CD1c-positive myeloid dendritic cell (primary cell): ENCODE measurements at regions not wholly inside any gene's neighbourhood (a gene's known extent, or its start where the extent isn't known, plus 50 kb on each side); places are given as distances from the start of the nearest gene placed in this dataset.
A peak's percentile ranks its signal among the peaks of the same experiment; 100 is the strongest.

Experiments
- DNase-seq: peaks from one replicate; pipeline ENCODE4 v3.0.0-alpha.2; 2016; ENCODE audit errors: extremely low spot score

DNA sequence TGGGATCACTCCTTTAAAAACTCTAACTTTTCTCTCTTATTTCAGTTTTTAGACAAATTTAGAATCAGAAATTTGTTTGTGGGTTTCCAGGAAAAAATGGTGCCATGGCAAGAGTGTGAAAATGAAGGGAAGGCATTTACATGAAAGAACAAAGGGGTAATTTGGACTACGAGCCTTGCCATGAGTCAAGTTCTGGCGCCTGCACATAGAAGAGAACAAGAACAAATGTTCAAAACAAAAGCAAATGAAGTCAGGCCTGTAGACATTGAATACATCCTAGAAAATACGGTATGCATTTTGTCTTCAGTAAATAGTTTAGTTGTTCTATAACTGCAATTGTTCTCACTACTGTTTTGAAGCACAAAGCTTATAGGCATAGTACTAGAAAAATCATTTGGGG lies 1390.5 kb downstream of the EFNB2 start:
- DNase-seq = no peak

DNA sequence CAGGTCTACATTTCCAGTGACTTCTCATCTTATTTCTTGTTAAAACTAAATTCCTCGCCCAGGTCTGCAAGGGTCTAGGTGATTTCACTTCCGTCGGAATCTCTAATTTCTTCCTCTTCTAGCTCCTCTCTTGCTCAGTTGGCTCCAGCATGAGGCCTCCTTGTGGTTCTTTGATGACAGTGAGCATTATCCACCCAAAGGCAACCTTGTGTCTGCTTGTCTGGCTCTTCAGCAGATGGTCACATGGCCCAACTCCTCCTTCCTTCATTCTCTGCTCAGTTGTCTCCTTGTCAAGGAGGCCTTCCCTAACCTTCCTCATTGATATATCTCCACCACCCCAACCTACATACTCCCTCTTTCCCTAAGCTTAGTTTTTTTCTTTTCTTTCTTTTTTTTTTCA lies 1391.4 kb downstream of the EFNB2 start:
- peak; percentile 20 for DNase-seq

DNA sequence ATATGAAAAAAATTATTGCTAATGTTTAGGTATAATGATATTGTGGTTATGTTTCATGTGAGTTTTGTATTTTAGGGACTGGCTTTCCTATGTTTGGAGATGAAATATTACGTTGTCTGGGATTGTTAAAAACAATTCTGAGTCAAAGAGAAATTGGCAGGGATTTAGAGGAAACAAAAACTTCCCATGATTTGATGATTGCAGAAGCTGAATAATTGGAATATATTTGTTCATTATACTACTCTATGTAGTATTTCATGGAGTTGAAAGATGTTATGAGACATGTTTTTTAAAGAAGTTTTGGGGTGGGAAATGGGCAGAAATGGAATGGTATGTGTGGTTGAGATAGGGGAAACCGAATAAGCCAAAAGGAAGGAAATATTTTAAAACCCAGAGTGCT lies 1392.9 kb downstream of the EFNB2 start:
- DNase-seq = no peak

DNA sequence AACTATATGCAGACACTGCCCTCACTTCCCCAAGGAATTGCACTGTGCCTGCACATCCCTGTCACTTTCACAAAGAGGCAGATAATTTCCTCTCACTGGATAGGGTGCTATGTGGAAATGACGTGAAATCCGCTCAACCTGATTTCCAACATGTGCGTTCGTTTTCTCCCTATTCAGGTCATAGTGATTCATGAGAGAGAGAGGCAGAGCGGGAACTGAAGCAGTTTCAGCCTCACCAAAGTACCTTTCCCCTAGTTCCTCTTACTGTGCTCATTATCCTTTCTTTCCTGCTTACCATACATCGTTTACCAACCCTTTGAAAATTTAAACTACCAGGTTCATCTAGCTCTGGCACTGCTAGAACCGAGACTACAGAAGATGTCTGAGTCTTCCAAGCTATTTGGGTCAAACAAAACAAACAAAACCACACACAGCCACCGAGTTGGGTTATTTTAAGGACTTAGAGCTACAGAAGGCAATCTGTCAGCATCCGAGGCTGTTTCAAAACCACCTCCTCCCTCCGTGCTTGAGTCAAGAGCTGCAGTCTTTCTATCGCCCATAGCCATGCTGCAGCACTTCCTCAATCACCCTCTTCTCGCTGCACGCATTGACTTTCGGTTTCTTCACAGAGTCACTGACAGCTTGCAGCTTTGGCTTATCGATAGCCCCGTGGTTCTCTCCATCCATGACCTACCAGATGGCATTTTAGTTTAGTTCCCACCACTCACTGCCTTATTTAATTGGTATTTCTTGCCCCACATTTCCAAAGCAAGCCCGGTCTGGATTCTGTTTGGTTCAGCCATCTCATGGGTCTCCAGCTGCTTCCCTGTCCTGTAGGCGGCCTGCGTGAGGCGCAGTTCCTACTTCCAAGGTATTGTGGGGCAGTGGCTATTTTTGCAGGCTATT lies 1395.8 kb downstream of the EFNB2 start:
- peak; percentile 83 for DNase-seq

DNA sequence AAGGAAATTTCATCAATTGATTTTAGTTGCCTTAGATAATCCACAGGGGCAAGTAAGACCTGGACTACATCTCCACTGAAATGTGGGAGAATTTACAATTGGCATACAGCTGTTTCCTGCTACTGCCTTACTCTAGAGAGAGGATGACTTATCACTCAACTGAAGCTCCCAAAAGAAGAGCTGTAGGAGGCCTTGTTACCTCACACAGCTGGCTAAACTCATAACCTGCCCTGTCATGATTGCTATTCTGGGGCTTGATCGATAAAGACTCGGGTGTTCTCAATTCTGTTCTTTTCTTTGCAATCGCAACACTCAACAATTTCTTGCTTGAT lies 1396.4 kb downstream of the EFNB2 start:
- DNase-seq = peak; percentile 7

DNA sequence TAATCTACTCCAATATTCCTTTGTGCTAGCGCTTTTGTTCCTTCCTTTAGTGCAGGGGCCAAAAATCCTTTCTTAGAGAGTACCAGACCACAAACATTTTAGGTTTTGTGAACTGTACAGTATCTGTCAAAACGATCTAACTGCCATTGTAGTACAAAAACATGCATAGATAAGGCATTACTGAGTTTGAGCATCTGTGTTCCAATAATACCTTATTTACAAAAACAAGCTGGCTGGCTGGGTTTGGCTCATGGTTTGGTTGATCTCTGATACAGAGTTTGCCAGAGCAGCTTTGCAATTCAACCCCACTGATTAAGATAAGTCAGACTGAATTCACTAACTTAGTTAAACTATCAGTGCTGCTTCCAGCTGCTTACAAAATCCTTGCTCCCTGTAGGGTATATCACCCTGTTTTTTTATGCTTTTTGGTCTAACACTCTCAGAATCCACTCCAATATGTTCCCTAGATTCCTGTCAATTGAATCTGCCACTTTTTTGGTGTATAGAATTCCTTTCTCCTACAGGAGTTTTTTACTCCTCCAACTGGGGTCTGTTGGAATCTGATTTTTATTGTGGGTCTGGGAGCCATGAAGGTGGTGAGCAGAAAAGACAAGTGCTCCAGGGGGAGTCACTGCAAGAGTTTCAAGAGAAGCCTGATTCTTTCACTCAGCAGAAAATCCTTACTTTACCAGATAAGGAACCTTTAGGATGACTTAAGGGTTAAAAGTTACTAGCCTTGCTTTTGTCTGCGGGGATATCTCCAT lies 1399.4 kb downstream of the EFNB2 start:
- DNase-seq = no peak

DNA sequence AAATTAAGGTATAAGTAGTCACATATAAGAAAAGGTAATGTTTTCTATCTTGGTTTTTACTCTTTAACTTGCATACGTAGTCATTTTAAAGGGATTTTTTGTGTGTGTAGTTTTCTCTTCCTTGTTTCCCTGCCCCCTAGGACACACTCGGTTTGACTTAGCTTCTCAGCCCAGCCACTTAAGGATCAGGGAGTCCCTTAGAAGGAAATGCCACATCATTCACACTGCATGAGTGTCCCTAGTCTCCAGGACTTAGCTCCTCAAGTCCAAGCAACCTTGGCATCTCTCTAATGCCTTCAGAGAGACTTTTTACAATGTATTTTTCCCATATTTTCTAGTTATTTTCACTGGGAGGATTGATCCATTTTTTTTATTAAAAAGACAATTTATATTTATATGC lies 1407.7 kb downstream of the EFNB2 start:
- DNase-seq = no peak

DNA sequence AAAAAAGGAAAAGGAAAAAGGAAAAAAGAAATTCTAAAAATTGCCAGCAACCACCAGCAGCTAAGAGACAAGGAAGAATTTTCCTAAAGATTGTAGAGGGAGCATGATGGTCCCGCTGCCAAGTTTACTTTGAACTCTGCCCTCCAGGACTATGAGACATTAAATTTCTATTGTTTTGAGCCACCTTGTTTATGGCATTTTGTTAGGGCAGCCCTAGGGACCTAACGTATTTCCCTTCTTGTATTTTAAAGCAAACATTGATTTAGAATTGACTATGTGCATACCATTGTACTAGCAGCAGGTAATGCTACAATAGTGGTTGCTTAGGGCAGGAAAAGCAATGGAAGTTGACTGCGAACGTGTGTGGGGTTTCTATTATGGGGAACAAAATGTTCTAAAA lies 1414.2 kb downstream of the EFNB2 start:
- DNase-seq = no peak

DNA sequence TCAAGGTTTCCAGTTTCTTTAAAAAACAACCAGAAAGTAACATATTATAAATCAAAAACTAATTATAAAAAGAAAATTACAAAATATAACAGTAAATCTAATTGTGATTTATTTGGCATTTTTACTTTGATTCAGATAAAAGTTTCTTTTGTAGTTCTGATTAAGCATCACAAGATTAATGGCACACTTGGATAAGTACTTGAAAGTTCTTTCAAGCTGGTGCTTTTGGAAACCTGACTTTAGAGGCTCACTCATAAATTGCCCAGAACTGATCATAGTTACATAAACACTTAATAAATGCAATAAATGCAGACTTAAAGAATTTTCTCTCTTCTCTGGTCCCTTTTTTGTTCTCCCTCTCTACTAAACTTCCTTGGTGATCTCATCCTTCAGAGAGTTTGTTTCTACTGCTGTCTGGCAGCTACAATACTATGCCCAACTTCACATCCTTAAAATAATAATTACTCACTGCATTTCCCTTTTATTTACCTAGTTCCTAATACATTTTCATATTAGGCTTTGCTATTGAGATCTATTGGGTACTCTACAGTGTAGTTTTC lies 1417.0 kb downstream of the EFNB2 start:
- no peak for DNase-seq

DNA sequence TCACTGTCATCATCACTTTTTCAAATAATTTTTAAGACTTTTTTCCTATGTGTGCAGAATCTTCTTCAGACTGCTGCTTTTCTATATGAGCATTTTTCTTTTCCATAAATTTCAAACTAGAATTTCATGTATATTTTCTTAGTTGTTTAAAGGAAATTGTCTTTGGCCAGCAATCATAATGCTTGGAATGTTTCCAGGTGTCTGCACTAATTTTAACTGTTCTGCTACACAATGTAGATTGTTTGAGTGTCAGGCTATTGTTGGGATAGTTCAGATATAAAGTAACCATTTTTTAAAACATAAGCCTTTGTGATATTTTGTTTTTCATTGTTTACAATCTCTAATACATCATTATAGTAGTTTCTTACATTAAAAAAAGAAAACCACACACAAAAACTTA lies 1418.5 kb downstream of the EFNB2 start:
- no peak for DNase-seq

DNA sequence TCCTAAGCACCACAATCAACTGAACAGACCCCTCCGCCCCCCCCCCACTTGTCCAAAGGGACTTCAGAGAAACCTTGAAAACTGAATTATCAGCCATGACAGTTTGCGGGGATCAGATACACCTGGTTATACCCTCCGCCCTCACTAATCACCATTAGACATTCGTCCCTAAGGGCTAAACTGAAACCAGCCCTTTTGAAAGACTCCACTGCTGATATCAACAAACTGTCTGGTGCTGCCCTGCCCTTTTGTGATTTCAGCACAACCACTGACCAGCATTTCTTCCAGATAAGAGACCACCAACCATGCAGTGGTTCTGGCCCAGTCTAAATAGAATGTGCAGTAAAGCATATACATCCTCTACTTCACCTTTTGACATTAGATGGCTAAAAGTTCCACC lies 1422.9 kb downstream of the EFNB2 start:
- no peak for DNase-seq

DNA sequence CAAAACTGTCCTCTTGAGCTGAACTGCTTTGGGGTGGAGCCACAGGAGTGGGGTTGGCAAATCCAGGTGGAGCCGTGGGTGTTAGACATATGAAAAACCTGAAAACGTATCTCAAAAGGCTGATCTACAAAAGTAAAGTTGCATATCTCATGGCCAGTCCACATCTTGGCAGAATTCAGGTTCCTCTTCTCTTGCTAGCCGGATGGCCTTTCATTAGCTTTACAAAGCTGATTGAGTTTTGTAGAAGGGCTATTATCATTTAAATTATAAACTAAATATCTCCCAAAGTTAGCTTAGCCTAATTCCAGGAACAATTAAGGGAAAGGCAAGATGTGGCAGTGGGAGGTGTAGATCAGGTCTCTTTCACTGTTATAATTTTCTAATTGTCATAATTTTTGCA lies 1427.7 kb downstream of the EFNB2 start:
- no peak for DNase-seq

DNA sequence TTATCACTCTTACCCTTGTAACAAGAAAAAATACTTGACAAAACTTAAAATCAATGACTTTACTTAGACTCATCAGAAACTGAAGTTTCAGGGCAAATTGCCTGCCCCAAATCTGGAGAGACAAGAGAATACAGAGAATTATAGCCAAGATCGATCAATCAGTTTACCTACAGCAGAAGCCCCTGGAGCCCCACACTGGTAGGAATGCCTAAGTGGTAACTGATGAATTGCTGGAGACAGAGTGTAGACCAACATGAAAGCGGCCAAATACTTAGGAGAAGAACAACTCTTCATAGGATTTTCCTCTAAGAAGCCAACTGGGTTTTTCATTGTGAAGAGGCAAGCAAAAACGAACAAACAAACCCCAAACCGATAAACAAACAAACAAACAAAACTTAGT lies 1430.0 kb downstream of the EFNB2 start:
- DNase-seq = no peak

DNA sequence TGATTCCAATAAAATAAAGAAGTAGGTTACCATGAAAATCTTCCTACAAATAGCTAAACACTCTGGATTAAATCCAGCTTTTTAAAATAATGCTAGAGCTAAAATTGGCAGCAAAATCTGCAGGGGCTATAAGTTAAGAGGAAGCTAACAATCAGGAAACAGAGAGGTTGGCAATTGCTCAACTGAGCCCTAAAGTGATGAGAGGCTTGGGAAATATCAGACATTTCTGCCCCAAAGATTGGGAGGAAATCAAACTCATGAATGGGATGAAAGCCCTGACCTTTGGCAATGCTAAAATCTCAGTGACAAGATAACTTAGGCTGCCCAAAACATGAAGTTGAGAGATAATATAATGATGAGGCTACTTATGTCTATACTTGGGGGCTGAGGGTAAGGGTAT lies 1437.9 kb downstream of the EFNB2 start:
- no peak for DNase-seq

DNA sequence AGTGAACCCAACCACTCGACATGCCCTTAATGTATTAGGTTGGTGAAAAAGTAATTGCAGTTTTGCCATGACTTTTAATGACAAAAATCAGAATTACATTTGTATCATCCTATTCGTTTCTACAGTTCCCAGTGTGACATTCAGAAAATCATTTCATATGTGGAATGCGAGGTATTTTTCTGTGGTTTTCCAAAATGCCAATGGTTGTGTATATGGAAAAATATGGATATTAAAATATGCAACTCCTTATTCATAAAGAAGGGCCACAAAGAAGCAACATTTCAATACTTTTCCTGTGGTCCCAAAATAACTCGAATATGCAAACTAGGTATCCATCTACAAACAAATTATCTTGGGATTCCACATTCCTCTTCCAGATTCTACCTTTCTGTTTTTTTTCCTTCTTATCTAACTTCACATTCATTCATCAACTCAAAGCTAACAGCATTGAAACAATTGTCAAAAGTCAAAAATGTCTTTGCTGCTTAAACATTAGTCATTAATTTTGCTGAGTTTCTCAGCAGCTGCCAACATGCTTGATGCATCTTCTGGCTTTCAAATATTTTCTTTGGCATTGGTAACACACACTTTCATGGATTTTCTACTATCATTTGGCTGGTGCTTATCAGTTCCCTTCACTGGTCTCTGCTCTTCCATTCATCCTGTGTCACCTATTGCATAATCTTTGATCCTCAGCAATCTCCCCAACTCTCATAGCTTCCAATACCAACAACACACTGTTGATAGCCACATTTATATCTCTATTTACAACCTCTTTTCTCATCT lies 1445.4 kb downstream of the EFNB2 start:
- DNase-seq = no peak

DNA sequence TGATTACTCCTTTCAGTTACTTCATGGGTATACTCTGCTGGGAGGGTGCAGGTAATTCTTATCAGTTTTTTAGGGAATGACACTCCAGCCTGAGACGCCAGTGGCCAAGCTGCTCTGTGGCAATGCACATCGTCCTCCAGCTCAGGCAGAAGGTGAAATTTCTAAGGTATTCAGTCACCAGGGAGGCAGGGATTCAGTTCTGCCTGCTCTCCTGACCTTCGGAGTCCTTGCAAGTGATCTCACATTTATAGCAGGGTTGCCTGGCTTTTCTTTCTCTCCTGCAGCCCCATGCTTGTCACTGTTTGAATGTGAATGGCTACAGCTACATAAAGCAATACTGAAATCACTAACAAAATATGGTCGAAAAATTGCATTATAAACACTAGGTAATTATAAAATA lies 1447.5 kb downstream of the EFNB2 start:
- no peak for DNase-seq

DNA sequence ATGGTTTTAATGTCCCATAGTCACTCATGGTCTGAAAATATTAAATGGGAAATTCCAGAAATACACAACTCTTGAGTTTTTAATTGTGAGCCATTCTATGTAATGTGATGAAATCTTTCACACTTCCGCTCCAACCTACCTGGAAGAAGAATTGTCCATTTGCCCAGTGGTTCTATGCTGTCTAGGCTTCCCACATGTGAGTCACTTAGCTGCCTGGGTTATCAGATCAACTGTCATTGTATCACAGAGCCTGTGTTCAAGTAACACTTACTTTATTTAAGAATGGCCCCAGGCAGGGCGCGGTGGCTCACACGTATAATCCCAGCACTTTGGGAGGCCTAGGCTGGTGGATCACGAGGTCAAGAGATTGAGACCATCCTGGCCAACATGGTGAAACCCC lies 1450.5 kb downstream of the EFNB2 start:
- DNase-seq = no peak

DNA sequence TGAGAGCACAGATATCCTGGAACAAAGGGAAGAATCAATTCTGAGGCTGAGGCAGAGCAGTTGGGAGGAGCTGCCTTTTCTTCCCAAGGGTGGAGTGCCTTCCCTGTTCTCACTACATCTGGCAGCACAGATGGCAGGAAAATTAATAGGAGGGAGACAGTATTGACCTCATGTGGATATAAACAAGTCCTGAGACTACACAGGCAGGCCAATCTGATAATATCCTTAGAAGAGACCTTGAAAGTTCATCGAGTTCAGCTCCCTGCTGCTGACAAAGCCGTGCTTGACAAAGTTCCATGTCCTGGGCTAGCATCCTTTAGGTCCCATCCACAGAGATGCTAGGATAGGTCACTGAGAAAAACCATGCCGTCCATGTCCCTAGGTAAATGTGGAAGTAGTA lies 1451.5 kb downstream of the EFNB2 start:
- DNase-seq = no peak

DNA sequence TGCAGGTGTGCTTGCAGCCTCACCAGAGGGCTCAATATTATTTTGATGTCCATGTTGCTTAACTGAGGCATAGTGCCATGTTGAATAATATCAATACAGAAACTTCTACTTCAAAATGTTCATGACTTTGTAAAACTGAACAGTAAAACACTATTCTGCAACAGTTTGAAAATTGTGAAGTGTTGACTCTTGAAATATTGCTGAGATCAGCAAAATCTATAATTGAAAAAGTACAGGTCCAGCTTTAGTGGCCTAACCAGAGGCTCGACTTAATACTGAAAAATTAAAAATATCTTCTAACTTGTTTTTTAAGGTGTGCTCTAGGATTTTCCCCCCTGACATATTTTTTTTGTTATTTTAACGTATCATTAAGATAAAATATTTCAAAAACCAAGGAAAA lies 1460.7 kb downstream of the EFNB2 start:
- no peak for DNase-seq

DNA sequence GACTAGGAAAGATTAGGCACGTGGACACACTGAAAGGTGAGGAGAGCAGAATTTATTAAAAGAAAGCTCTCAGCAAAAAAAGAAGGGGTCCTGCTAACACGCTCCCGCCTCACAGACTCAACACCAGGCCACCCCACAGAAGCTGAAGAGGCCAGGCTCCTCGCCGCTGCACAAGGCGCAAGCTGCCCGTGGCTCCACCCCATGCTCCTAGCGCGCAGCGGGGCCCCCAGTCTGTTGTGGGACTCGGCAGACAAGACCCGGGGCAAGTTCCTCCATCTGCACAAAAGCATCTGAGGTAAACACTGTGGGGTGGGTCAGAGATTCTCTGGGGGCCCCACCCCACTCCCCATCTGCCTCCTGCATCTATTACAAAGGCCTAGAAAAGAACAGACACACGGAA lies 1462.4 kb downstream of the EFNB2 start:
- no peak for DNase-seq

DNA sequence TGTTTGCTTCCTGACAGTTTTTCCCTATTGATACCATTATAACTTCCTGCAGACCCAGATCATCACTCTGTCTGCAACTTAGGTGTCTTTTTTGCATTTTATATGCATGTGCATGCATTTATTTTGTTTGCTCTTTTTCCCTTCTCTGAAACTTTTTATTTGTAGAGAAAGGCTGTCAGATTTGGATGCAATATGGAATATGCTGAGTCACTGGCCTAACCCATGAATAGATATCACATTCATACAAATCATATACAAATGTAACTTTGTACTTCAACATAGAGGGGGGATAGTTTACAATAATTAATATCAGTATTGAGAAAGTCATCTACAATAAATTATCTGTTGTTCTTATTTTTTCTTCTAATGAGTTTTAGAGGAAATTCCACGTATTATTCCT lies 1465.0 kb downstream of the EFNB2 start:
- DNase-seq = no peak

DNA sequence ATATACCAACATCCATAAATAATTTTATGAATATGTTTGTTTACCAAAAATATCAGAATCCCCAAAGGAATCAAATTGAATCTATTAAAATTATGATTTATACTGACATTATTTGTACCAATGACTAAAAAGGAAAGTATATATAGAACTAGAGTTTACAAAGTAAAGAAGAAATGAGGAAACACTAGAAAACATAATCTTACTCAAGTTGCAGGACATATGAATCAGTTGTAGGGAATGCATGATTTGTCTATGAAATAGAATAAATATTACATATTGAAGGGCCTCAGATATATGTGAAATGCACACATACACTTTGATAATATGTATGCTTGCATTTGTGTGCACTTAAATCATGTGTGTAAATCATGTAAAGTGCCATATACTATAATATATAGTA lies 1466.4 kb downstream of the EFNB2 start:
- DNase-seq = no peak
